ENCODE measurements at regions not wholly inside any gene's neighbourhood (a gene's known extent, or its start where the extent isn't known, plus 50 kb on each side); places are given as distances from the start of the nearest gene placed in this dataset.

- DNase-seq (ENCODE audit: low spot score), result no peak
- peaks cover 0 to 5% (median 2%) of the 10 kb centered on the region in 4 donors for H3K27me3 ChIP-seq (ENCODE audit: control insufficient read depth in 4 of 4, insufficient read depth in 4 of 4, low read length in 3 of 4)
- 60% methylated on average over 9 of the region's 9 CpGs for WGBS
- H3K9ac ChIP-seq (ENCODE audit: low read depth in 1 of 2, low read length in 2 of 2), result no peak overlapping the region
- H3K4me3 ChIP-seq (ENCODE audit: low read depth in 1 of 3, low read length in 3 of 3), result no peak overlapping the region
- H3K9me3 ChIP-seq (ENCODE audit: control insufficient read depth in 4 of 4, low read length in 3 of 4), result no peaks in the 10 kb centered on the region
- no peaks in the 10 kb centered on the region for H3K4me1 ChIP-seq (ENCODE audit: control insufficient read depth in 4 of 4, insufficient read depth in 4 of 4, low read length in 3 of 4)
- TF ChIP-seq SP1 (IDR thresholded peaks at IDR 0.05) (no peak), RXRA (IDR thresholded peaks at IDR 0.05) (no peak), TAF1 (conservative IDR thresholded peaks at IDR 0.05) (no peak), ATF3 (IDR thresholded peaks at IDR 0.05) (no peak), HNF4G (IDR thresholded peaks at IDR 0.05) (no peak), MAX (IDR thresholded peaks at IDR 0.05) (no peak), JUND (IDR thresholded peaks at IDR 0.05) (no peak), FOXA1 (IDR thresholded peaks at IDR 0.05) (no peak), FOXA2 (IDR thresholded peaks at IDR 0.05) (no peak), YY1 (IDR thresholded peaks at IDR 0.05) (no peak), HNF4A (conservative IDR thresholded peaks at IDR 0.05) (no peak), ZBTB33 (IDR thresholded peaks at IDR 0.05) (no peak), GABPA (IDR thresholded peaks at IDR 0.05 in 1 of 2, conservative IDR thresholded peaks at IDR 0.05 in 1 of 2) (no peak)
- TF ChIP-seq, protein P1, sequence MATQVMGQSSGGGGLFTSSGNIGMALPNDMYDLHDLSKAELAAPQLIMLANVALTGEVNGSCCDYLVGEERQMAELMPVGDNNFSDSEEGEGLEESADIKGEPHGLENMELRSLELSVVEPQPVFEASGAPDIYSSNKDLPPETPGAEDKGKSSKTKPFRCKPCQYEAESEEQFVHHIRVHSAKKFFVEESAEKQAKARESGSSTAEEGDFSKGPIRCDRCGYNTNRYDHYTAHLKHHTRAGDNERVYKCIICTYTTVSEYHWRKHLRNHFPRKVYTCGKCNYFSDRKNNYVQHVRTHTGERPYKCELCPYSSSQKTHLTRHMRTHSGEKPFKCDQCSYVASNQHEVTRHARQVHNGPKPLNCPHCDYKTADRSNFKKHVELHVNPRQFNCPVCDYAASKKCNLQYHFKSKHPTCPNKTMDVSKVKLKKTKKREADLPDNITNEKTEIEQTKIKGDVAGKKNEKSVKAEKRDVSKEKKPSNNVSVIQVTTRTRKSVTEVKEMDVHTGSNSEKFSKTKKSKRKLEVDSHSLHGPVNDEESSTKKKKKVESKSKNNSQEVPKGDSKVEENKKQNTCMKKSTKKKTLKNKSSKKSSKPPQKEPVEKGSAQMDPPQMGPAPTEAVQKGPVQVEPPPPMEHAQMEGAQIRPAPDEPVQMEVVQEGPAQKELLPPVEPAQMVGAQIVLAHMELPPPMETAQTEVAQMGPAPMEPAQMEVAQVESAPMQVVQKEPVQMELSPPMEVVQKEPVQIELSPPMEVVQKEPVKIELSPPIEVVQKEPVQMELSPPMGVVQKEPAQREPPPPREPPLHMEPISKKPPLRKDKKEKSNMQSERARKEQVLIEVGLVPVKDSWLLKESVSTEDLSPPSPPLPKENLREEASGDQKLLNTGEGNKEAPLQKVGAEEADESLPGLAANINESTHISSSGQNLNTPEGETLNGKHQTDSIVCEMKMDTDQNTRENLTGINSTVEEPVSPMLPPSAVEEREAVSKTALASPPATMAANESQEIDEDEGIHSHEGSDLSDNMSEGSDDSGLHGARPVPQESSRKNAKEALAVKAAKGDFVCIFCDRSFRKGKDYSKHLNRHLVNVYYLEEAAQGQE (IDR thresholded peaks at IDR 0.05), result no peak
- TF ChIP-seq, protein P2, sequence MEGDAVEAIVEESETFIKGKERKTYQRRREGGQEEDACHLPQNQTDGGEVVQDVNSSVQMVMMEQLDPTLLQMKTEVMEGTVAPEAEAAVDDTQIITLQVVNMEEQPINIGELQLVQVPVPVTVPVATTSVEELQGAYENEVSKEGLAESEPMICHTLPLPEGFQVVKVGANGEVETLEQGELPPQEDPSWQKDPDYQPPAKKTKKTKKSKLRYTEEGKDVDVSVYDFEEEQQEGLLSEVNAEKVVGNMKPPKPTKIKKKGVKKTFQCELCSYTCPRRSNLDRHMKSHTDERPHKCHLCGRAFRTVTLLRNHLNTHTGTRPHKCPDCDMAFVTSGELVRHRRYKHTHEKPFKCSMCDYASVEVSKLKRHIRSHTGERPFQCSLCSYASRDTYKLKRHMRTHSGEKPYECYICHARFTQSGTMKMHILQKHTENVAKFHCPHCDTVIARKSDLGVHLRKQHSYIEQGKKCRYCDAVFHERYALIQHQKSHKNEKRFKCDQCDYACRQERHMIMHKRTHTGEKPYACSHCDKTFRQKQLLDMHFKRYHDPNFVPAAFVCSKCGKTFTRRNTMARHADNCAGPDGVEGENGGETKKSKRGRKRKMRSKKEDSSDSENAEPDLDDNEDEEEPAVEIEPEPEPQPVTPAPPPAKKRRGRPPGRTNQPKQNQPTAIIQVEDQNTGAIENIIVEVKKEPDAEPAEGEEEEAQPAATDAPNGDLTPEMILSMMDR (IDR thresholded peaks at IDR 0.05; ENCODE audit: low read depth, low read length, missing input control), result no peak
- no peak overlapping the region for H3K27ac ChIP-seq (ENCODE audit: low read depth in 1 of 2, low read length in 2 of 2)
- H3K36me3 ChIP-seq (ENCODE audit: control insufficient read depth in 4 of 4, insufficient read depth in 3 of 4, low read depth in 1 of 4, low read length in 3 of 4), result no peaks in the 10 kb centered on the region
These were observed 368.0 kb upstream of the MYT1L start for GRCh38 chr2:2699121-2699505.

All from liver (tissue), 8 donors.